K562 (cell line): ENCODE measurements at regions not wholly inside any gene's neighbourhood (a gene's known extent, or its start where the extent isn't known, plus 50 kb on each side); places are given as distances from the start of the nearest gene placed in this dataset.

Source experiments
- ATAC-seq: fragments of 200-7000 bp; cut with Tn5 transposase; 3 replicates; pipeline ENCODE4 v1.9.1; 2020; ENCODE audit warnings: moderate library complexity
- BruUV-seq: library from RNA; stranded (reverse); fragments of 400-500 nt; replicated peaks from 2 replicates; lab custom pipeline; 2021; lab: Mats Ljungman, UMichigan
- CTCF ChIA-PET: fragments of 300-600 bp; formaldehyde crosslinking; extraction: SDS; loops from one replicate; lab custom pipeline; 2021; ENCODE audit warnings: low intra/inter-chr PET ratio; lab: Yijun Ruan, JAX
- POLR2A ChIA-PET: fragments of 300-600, 350-650 bp; sonication (Branson Sonifier 250); formaldehyde crosslinking; extraction: SDS; loops from one replicate; lab custom pipeline; 2021; ENCODE audit warnings: antibody characterized with exemption, inconsistent platforms; lab: Yijun Ruan, JAX
- DNase-seq, 4 experiments: peaks; one replicate each; pipeline versions ENCODE4 v3.0.0 to v3.0.0-alpha.2; 2011 to 2018; ENCODE audit warnings: low spot score in 3 of 4, mixed read lengths in 3 of 4; ENCODE audit errors: extremely low read depth in 1 of 4
- FAIRE-seq: peaks from 2 replicates; lab custom pipeline; 2011; peaks lifted over from hg19 to GRCh38; lab: Jason Lieb, UNC
- H2AFZ ChIP-seq: 2 replicates; pipeline ENCODE4 v1.6.0; 2011; ENCODE audit warnings: low read depth, low read length, control low read depth, inconsistent platforms
- H3K27ac ChIP-seq: fragments of 200-600 bp; 3 replicates; pipeline ENCODE4 v1.8.0; 2011; ENCODE audit warnings: low read depth, mild to moderate bottlenecking, control low read depth, inconsistent platforms, low read length, moderate library complexity, mixed read lengths; ENCODE audit errors: extremely low read depth
- H3K27me3 ChIP-seq, 2 experiments: fragments of 300-600 bp in 1 of 2; 2 replicates in 1 of 2; 3 replicates in 1 of 2; pipeline versions ENCODE4 v1.6.0 to v1.8.0; 2011; ENCODE audit warnings: inconsistent platforms in 2 of 2, low read length in 2 of 2, mild to moderate bottlenecking in 1 of 2, mixed read lengths in 1 of 2, moderate library complexity in 1 of 2; ENCODE audit not compliant: control insufficient read depth in 2 of 2, insufficient read depth in 2 of 2
- H3K36me3 ChIP-seq: fragments of 300-600 bp; 3 replicates; pipeline ENCODE4 v1.8.0; 2011; ENCODE audit warnings: mild to moderate bottlenecking, low read length, inconsistent platforms; ENCODE audit not compliant: control insufficient read depth, insufficient read depth
- H3K4me1 ChIP-seq, 2 experiments: fragments of 200-600 bp in 1 of 2; replicated peaks in 1 of 2; 2 replicates in 1 of 2; 3 replicates in 1 of 2; pipeline versions ENCODE4 v1.5.1 to v1.8.0; 2011; ENCODE audit warnings: inconsistent platforms in 2 of 2, low read length in 2 of 2, mild to moderate bottlenecking in 1 of 2, mixed read lengths in 1 of 2, moderate library complexity in 1 of 2; ENCODE audit not compliant: control insufficient read depth in 2 of 2, insufficient read depth in 2 of 2
- H3K4me2 ChIP-seq: 2 replicates; pipeline ENCODE4 v1.6.1; 2011; ENCODE audit warnings: low read length, control low read depth, inconsistent platforms, mixed read lengths; ENCODE audit not compliant: insufficient read depth
- H3K4me3 ChIP-seq: fragments of 200-600 bp; sonication (generic), shearing (Covaris generic); 2 replicates; pipeline ENCODE4 v1.5.1; 2016; ENCODE audit warnings: control low read depth, inconsistent platforms
- H3K79me2 ChIP-seq: fragments of 200-600 bp; 3 replicates; pipeline ENCODE4 v1.8.0; 2011; ENCODE audit warnings: low read length, inconsistent platforms; ENCODE audit not compliant: control insufficient read depth, insufficient read depth
- H3K9ac ChIP-seq, 2 experiments: 2 replicates each; pipeline versions ENCODE4 v1.6.0 to v1.6.1; 2011; ENCODE audit warnings: low read depth in 2 of 2, low read length in 2 of 2, control low read depth in 1 of 2, inconsistent platforms in 1 of 2, mild to moderate bottlenecking in 1 of 2, mixed read lengths in 1 of 2; ENCODE audit not compliant: insufficient read depth in 1 of 2
- H3K9me1 ChIP-seq: one replicate; pipeline ENCODE4 v1.6.0; 2011; ENCODE audit warnings: inconsistent platforms, mild to moderate bottlenecking, low read length, moderate library complexity; ENCODE audit not compliant: control insufficient read depth, insufficient read depth
- H3K9me3 ChIP-seq: replicated peaks from 2 replicates; pipeline ENCODE4 v1.5.1; 2011; ENCODE audit warnings: low read depth, low read length, inconsistent platforms; ENCODE audit not compliant: control insufficient read depth, insufficient read depth
- H4K20me1 ChIP-seq: replicated peaks from 2 replicates; pipeline ENCODE4 v1.6.1; 2011; ENCODE audit warnings: low read length, inconsistent platforms, mixed read lengths; ENCODE audit not compliant: control insufficient read depth, insufficient read depth
- CREB1 ChIP-seq, 2 experiments: sonication (generic) in 1 of 2; formaldehyde crosslinking in 1 of 2; IDR thresholded peaks; 2 replicates each; pipeline versions ENCODE4 v1.6.1 to v1.8.0; 2012 to 2022; ENCODE audit warnings: inconsistent platforms in 1 of 2, mild to moderate bottlenecking in 1 of 2, missing genetic modification reagents in 1 of 2, moderate library complexity in 1 of 2
- CREBBP ChIP-seq: IDR thresholded peaks from one replicate; pipeline ENCODE4 v1.6.1; 2012; ENCODE audit warnings: low read depth, mild to moderate bottlenecking, control low read depth, inconsistent platforms, low read length
- GATAD2B ChIP-seq: fragments of 450-650 bp; IDR thresholded peaks from 2 replicates; pipeline ENCODE4 v1.6.1; 2017; ENCODE audit warnings: mild to moderate bottlenecking, borderline replicate concordance
- MYNN ChIP-seq, 2 experiments: sonication (generic); formaldehyde crosslinking in 1 of 2; IDR thresholded peaks; 2 replicates each; pipeline versions ENCODE4 v1.5.0 to v1.6.1; 2016 to 2020; ENCODE audit warnings: antibody characterized with exemption in 1 of 2, missing genetic modification reagents in 1 of 2
- PRMT5 ChIP-seq: sonication (generic); formaldehyde crosslinking; IDR thresholded peaks from 2 replicates; pipeline ENCODE4 v1.5.0; 2020; ENCODE audit warnings: missing genetic modification reagents
- ZNF24 ChIP-seq: fragments of 450-650 bp; IDR thresholded peaks from 2 replicates; pipeline ENCODE4 v1.6.1; 2016
- ZNF586 ChIP-seq: fragments of 450-650 bp; formaldehyde crosslinking; conservative IDR thresholded peaks from 2 replicates; pipeline ENCODE4 v1.4.0; 2020; ENCODE audit warnings: mild to moderate bottlenecking, moderate library complexity
- ZNF764 ChIP-seq: fragments of 250-450 bp; sonication (Bioruptor Pico); IDR thresholded peaks from 2 replicates; pipeline ENCODE4 v1.4.0; 2020; ENCODE audit warnings: low read depth, mild to moderate bottlenecking, moderate library complexity
- WGBS: fragments of 100-300 bp; shearing (Covaris generic); methylation state at CpG from one replicate; pipeline ENCODE4 v1.1.6; 2016; ENCODE audit warnings: low coverage, mixed read lengths; ENCODE audit not compliant: insufficient coverage; ENCODE audit errors: missing lambda C conversion rate; 5-methylcytosine and 5-hydroxymethylcytosine counted together
- in situ Hi-C: fragments of 300-500 bp; cut with MboI; formaldehyde crosslinking; loops from 4 replicates; pipeline ENCODE4 v1.15.0; 2018; ENCODE audit warnings: inconsistent platforms, mixed read lengths
- intact Hi-C: fragments of 100-400 bp; cut with micrococcal nuclease; formaldehyde crosslinking; loops from 2 replicates; pipeline ENCODE4 v1.14.2; 2022
- TF ChIP-seq, protein P1 (sequence below): sonication (generic); formaldehyde crosslinking; IDR thresholded peaks from 2 replicates; pipeline ENCODE4 v1.8.0; 2023; ENCODE audit warnings: mild to moderate bottlenecking, missing genetic modification reagents
- TF ChIP-seq, protein P2 (sequence below): fragments of 250-450 bp; sonication (Bioruptor Pico); IDR thresholded peaks from 2 replicates; pipeline ENCODE4 v1.4.0; 2020; ENCODE audit warnings: mild to moderate bottlenecking, moderate library complexity
- TF ChIP-seq, protein P3 (sequence below): fragments of 450-650 bp; IDR thresholded peaks from 2 replicates; pipeline ENCODE4 v1.6.1; 2017; ENCODE audit warnings: mild to moderate bottlenecking, moderate library complexity

DNA sequence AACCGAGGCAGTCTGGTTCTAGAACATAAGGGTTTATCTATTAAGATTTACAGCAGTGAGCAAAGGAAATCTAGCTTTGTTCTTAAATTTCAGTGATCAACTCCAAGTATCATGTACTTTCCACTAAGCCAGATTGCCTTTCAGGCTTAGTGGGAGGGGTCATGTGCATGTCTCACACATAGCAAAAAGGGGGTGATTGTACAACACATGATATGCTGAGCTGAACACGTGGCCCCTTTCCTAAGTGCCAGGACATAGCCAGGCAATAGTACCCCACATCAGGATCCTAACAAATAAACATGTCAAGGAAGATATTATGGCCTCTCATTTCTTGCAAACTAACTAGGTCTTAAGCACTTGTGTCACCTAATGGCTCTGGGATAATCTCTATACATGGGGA lies 347.2 kb downstream of the C12orf75 start:
- DNase-seq = no peak
- intact Hi-C loops (no loop called here), in situ Hi-C loops (no loop called here)
- no peaks in the 10 kb centered on the region for H3K36me3 ChIP-seq
- H3K9ac ChIP-seq = no peak overlapping the region
- H3K9me1 ChIP-seq = no peaks in the 10 kb centered on the region
- H3K4me2 ChIP-seq = no peak overlapping the region
- H3K79me2 ChIP-seq = no peaks in the 10 kb centered on the region
- POLR2A ChIA-PET = no interaction called here
- no peak for TF ChIP-seq CREB1 (IDR thresholded peaks at IDR 0.05)
- TF ChIP-seq CREB1 (CRISPR knock-in tag; IDR thresholded peaks at IDR 0.05) = no peak
- TF ChIP-seq, protein P1, sequence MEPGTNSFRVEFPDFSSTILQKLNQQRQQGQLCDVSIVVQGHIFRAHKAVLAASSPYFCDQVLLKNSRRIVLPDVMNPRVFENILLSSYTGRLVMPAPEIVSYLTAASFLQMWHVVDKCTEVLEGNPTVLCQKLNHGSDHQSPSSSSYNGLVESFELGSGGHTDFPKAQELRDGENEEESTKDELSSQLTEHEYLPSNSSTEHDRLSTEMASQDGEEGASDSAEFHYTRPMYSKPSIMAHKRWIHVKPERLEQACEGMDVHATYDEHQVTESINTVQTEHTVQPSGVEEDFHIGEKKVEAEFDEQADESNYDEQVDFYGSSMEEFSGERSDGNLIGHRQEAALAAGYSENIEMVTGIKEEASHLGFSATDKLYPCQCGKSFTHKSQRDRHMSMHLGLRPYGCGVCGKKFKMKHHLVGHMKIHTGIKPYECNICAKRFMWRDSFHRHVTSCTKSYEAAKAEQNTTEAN (CRISPR knock-in tag) = no peak
- TF ChIP-seq, protein P2, sequence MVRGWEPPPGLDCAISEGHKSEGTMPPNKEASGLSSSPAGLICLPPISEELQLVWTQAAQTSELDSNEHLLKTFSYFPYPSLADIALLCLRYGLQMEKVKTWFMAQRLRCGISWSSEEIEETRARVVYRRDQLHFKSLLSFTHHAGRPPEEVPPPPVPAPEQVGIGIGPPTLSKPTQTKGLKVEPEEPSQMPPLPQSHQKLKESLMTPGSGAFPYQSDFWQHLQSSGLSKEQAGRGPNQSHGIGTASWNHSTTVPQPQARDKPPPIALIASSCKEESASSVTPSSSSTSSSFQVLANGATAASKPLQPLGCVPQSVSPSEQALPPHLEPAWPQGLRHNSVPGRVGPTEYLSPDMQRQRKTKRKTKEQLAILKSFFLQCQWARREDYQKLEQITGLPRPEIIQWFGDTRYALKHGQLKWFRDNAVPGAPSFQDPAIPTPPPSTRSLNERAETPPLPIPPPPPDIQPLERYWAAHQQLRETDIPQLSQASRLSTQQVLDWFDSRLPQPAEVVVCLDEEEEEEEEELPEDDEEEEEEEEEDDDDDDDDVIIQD (CRISPR knock-in tag) = no peak
- TF ChIP-seq PRMT5 (CRISPR knock-in tag) = no peak
- no peak for TF ChIP-seq MYNN (IDR thresholded peaks at IDR 0.05)
- TF ChIP-seq MYNN (CRISPR knock-in tag; IDR thresholded peaks at IDR 0.05) = no peak
- TF ChIP-seq ZNF24 = no peak
- no peak for TF ChIP-seq ZNF586 (CRISPR knock-in tag)
- TF ChIP-seq, protein P3, sequence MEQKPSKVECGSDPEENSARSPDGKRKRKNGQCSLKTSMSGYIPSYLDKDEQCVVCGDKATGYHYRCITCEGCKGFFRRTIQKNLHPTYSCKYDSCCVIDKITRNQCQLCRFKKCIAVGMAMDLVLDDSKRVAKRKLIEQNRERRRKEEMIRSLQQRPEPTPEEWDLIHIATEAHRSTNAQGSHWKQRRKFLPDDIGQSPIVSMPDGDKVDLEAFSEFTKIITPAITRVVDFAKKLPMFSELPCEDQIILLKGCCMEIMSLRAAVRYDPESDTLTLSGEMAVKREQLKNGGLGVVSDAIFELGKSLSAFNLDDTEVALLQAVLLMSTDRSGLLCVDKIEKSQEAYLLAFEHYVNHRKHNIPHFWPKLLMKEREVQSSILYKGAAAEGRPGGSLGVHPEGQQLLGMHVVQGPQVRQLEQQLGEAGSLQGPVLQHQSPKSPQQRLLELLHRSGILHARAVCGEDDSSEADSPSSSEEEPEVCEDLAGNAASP = no peak
- TF ChIP-seq ZNF764 (CRISPR knock-in tag) = no peak
- no peak for TF ChIP-seq CREBBP
- TF ChIP-seq GATAD2B = no peak
- TF ChIP-seq, all 486 proteins: peak for 0
- ATAC-seq = no peak
- Histone ChIP-seq H3K27ac (no peak overlapping the region), H2AFZ (no peak overlapping the region), H3K4me1 (no peaks in the 10 kb centered on the region), H3K27me3 (no peaks in the 10 kb centered on the region), H4K20me1 (no peaks in the 10 kb centered on the region), H3K4me3 (no peak overlapping the region), H3K9me3 (no peaks in the 10 kb centered on the region)
- 0% methylated on average over 2 of the region's 2 CpGs for WGBS
- CTCF ChIA-PET = no interaction called here
- no TSS peak for BruUV-seq
- no peak for FAIRE-seq
